ENCODE measurements at regions not wholly inside any gene's neighbourhood (a gene's known extent, or its start where the extent isn't known, plus 50 kb on each side); places are given as distances from the start of the nearest gene placed in this dataset.

- no peak for DNase-seq
Observed at GRCh38 chr12:76711241-76711640, 52.7 kb upstream of the ZDHHC17 start.

GRCh38 chr12:76713130-76713529 is 50.8 kb upstream of the ZDHHC17 start:
- no peak for DNase-seq

- DNase-seq, result no peak
Observed at GRCh38 chr12:76713986-76714385, 49.9 kb upstream of the ZDHHC17 start.

Measured in NCI-H2171 (cell line).